GM12891 (cell line): ENCODE measurements at regions not wholly inside any gene's neighbourhood (a gene's known extent, or its start where the extent isn't known, plus 50 kb on each side); places are given as distances from the start of the nearest gene placed in this dataset.

Experiments
- POLR2A ChIP-seq: IDR thresholded peaks from 2 replicates; pipeline ENCODE4 v1.6.1; 2011; ENCODE audit warnings: low read depth, low read length, control low read depth
- POLR2AphosphoS5 ChIP-seq: IDR thresholded peaks from 2 replicates; pipeline ENCODE4 v1.6.1; 2011; ENCODE audit warnings: low read depth, low read length, control low read depth

DNA sequence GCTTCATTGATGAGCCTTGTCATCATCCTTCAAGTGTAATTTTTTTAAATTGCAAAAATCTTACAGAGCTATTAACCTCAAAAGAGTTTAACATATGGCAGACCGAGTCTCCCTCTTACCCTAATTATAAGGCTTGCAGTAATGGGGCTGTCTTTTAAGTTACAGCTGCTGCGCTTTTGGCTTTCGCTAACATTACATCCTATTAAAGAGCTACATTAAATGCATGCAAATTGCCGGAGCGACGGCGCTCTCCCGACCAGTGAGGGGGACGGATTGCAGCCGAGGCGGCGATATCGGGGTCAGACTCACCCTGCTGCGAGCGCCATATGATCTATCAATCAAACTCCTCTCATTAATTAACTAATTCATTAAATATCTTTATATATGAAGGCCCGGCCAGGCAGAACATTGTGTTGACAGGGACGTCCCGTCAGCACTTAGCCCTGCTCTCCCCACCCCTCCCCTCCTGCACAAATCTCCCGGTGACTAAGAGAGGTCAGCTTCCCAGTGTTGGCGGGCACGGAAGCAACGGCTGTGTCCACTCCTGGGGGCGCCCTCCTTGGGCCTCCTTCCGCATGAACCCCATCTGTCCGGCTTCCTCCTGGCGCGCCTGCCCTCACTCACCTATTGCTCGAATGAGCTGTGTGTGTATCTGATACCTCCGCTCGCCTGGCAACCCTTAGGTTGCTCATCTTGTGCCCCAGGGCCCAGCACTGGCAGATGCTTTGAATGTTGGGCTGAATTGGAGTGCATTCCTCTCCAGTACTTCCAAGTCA is 156.0 kb upstream of the CADM1 start:
- TF ChIP-seq POLR2AphosphoS5 (no peak), POLR2A (no peak)
